SHP77 treated with DMSO at 0.1 percent for 48 hours (cell line): ENCODE measurements at regions not wholly inside any gene's neighbourhood (a gene's known extent, or its start where the extent isn't known, plus 50 kb on each side); places are given as distances from the start of the nearest gene placed in this dataset.

ENCODE experiments used
- DNase-seq: peaks from one replicate; lab custom pipeline; 2025; lab: John Stamatoyannopoulos, UW

DNA sequence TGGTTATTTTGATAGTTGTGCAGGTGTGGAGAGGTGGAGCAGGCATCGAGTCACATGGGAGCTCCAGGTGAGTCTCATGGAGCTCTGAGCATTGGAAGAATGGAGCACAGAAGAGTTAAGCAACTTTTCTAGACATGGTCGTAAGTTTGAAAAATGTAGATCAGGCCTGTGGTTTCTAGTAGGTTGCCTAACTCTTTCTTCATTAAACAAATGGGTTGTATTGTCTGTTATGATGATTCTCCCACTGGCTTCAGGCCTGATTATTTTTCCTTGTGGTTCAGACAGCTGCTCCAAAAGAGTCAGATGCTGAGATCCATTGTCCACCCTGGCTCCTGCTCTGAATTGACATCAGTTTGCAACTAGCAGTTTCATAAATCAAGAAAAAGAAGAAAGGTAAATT lies 80.3 kb upstream of the RPS23 start:
- DNase-seq = no peak

DNA sequence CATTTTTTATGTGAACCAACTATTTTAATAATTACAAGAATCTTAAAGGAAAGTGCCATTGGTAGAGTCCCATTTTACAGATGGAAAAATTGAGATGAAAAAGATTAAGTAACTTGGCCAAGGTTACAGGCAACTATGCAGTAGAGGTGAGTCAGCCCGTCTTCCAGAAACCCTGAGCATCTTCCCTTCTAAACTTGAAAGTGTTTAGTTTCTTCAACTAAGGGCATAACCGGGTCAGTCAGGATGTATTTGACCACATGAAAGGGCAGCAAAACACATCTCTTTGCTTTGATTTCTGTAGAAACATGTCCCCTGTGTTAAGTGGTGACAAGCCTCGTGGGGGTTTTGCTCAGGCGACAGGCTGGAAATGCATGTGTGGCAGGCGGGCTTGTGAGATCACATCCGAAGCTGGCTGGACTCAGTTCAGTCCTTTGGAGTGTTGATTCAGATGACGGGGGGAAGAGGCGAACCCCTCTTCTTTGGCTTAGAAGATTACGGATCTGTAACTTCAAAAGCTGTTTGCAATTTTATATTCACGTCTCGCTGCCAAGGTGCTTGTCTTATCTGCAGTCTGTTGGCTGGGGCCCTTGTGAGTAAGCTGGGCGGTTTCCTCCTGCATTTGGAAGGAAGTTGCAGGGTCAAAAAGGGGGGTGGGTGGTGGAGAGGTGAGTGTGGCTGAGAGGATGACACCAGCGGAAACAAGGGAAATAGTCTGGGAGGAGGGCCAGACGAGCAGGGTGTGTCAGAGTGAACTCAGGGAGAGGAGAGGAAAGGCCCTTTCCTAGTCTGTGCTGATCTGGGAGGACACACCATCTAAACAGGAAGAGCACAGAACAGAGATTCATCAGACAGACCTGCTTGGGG lies 78.9 kb upstream of the RPS23 start:
- no peak for DNase-seq

DNA sequence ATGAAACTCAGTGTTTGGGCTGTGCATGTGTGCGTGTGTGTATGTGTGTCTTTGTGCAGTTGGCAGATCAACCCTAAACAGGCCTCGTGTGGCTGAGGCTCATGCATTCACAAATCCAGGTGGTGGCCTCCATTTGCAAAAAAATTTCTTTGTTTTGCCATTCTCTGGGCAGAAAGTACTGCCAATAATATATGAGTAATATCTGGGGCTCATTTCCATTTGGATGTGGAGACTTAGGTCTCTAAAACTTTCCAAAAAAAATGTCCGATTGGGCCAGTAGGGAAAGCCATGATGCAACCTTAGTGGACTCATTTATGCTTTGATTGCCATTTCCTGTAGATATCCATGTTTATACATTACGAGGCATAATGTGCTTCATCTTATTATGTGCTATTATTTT lies 77.9 kb upstream of the RPS23 start:
- DNase-seq = no peak

DNA sequence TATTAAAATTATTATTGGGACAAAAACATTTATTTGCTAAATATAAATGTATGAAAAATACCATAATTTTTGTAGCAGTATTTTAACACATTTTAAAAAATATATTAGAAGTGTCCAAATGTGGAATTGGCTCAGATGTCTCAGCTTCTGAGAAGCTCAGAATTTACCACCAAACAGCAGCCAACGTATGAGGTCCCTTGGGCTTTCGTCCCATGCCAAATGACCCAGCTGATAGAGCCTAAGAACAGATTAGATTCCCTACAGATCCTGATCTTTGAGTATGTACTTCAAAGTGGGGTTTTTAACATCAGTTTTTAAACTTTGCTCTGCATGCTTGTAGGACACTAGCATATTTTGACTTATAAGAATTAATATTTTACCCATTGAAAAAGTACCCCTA lies 77.3 kb upstream of the RPS23 start:
- no peak for DNase-seq

DNA sequence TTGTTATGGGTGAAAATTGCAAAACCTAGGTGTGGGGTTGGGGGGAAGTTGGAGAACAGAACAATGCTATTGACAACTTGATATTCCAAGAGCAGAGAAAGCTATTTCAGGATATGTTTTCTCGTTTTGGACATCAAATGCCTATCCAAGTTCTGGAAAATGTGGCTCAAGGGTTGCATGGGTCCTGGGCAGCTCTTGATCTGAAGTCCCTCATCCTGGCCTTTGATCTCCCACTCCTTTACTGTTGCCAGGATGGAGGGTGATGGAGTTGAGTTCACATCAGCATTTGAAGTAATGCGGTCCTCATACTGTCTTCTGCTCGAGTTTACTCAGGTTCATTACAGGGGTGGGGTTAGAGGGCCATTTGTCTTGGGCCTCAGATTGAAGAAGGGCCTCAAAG lies 76.9 kb upstream of the RPS23 start:
- no peak for DNase-seq

DNA sequence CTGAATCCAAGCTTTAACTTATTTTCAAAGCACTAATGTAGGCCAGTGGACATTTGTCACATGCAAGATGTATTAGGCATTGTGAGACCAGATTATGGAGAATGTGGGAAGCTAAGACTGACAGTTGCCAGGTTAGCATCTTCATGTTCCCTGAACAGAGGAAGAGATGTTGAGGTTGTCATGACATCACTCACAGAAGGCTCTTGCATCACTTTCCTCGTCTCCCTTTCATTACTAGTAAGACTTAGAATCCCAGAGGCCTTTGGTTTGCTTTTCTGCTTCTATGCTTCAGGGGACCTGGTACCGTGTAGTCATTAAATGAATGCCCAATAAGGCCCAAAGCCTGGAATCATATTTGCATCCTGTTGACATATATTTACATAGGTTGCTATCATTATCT lies 76.4 kb upstream of the RPS23 start:
- no peak for DNase-seq

DNA sequence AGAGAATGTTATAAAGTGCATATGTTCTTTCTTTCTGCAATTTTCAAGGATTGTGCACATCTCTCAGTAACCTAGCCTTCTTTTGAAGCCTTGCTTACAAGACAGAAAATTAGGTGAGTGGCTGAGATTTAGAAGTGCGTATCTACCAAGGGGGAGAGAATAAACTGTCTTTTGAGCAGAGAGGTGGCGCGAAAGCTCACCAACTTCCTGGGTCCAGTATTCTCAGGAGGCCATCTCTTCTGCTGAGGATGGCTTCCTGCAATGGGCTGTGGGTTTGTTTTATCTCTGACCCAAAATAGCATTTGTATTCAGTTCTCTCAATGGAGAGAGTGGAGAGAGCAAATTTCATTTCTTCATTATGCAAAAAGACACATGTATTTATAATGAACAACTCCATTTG lies 75.4 kb upstream of the RPS23 start:
- DNase-seq = no peak

DNA sequence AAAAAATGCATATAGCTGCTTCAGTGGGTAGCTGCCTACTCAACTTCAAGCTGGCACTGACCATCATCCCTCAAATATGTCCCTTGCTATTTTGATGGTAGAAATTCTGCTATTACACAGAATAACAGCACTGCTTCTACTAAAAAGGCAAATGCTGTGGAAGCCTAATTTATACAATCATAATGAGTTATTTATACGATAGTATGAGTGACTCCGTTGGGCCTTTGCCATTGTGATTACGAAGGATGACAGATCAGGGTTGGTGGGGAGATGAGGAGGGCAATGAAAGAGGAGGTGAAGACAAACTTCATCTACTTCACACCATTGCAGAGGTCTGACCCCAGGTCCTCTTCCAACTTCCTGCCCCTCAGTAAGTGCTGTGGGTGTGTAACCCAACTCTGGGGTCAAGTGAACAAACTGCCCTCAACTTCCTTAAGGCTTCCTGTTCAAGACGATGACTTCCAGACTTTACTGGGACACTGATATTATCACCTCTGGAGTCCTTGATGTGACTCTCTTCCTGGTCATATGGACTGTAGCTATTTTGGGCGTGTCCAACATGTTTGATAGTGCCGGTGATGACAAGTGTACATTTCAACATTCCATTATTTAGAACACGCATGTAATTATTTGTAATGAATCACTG lies 74.1 kb upstream of the RPS23 start:
- no peak for DNase-seq

DNA sequence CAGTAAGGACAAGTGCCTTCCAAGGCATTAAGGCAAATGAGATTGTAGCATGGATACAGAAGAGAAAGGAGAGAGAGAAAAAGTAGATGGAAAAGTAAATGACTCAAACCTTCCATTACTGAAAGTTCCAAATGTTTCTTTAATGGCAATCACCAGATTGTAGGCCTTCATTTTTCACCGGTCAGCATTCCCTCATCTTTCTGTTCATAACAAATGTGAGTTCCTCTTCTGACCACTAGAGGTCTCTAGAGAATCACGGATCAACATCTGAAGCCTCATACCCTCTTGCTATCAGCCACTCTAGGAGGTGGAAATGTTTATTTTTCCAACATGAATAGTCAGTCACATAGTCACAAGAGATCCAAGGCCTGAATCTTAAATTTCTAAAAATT lies 73.6 kb upstream of the RPS23 start:
- peak; percentile 53 for DNase-seq

DNA sequence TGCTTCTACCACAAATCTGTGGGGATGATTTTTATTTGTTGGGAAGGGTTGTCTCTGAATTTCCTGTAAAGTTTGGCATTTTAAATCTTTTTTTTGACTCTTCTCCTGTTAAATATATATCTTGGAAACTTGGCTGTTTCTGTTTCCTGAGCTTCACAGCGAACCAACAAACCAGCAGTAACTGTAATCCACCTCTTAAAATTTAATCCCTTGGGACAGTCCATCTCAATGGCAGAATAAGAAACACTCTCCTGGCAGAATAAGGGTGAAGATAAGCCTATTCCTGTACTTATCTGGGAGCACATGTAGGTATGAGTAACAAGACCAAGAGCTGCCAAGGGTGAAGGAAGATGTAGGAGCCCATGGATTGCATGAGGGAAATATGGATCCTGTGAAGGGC lies 73.1 kb upstream of the RPS23 start:
- no peak for DNase-seq

DNA sequence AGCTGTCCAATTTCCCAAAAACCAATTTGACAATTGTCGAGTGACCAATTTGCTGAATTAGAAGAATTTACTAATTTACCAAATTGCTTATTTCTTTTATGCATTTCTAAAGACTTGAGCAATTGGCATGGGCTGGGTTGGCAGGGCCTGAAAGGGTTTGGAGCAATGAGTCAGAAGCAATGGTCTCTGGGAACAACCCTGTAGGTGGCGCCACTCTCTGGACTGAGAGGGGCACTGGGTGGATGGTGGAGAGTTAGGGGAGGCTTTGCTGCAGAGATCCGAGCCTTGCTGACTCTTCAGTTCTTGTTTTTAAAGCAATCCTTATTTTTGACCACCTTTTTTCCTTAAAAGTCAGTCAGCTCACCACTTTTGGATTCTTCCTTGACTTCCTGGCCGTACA lies 71.5 kb upstream of the RPS23 start:
- DNase-seq = no peak

DNA sequence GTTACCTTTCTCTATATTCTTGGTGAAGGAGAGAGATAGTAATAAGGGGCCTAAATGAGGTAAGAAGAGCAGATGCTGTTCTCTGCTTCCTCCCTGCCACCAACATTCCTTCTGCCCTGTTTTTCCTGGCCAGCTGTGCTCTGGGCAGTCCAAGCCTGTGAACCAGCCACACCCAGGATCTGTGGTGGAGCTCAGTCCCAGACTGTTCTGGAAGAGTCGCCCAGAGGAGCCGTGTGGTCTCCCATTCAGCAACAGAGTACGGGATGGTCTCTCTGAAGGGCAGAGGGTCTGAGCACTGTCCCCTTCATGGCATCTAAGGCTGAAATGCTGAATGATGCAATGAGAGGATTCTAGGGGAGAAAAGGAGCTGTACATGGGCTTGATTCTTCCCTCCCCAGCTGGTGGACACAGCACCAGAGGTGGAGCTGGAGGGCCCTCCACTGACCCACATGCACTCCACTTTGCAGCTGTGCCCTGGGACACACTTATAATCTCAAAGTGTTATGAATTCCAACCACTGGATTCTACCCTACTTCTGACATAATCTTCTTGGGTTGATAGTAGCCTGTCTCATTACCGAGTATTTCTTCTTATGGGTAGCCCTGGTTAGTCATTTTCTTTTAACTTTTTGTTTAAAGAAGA lies 70.8 kb upstream of the RPS23 start:
- DNase-seq = no peak

DNA sequence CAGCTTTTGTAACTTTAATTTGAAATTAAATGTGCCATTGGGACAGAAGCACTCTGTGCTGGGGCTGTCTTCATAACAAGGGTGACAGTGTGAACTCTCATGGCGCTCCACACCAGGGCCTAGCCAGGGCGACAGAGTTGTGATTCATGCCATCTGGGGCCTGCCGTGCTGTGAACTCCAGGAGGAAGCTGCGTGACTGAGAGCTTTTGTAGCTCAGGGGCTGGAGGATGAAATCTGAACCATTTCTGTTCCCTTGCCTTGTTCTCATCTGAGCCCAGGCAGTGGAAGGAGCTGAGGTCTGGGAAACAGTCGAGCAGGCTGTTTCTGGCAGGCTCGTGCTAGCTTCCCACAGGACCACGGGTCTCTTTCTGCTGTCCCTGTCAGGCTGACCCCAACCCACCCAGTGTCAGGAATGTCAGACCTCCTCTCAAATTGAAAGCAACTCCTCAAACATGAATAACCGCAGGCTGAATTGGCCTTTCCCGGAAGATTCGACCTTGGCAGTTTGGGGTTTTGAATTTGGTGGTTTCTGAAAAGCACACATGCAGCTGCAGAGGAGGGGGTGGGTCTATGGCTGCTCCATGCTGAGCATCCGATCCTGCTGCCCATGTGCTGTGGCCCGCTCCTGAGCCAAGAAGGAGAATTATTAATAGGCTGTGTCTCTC lies 69.2 kb upstream of the RPS23 start:
- no peak for DNase-seq

DNA sequence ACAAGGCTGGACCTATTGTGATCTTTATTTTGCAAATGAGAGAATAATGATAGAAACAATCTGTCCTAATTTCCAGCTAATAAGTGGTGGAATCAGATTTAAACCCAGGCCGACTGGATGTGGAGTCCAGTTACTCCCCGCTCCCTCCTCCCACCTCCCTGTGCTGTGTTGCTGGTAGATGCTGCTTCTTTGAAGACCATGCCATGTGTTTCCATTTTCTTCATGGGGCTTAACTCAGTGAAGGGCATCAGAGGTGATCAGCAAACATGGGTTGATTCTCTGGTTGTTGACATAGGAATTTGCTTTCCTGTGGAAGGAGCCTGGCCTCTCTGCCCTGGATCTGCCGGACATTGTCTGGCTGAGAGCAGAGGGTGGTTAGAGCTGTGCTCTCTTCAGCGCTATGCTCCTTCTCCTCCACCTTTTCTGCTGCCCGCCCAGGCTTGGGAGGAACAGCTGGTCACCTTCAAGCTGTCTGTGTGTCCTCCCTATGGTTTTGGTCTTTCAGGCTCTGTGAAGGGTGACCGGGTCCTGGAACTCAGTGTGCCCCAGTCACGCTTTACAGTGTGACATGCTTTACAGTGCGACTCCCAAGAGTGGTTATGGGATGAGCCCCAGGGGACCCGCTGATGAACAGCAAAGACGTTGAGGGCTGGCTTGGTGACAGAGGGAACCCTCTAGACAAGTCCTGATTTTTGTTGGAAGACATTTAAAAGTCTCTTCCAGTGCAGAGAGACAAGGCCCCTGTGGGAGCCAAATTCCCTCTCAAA lies 68.4 kb upstream of the RPS23 start:
- DNase-seq = no peak

DNA sequence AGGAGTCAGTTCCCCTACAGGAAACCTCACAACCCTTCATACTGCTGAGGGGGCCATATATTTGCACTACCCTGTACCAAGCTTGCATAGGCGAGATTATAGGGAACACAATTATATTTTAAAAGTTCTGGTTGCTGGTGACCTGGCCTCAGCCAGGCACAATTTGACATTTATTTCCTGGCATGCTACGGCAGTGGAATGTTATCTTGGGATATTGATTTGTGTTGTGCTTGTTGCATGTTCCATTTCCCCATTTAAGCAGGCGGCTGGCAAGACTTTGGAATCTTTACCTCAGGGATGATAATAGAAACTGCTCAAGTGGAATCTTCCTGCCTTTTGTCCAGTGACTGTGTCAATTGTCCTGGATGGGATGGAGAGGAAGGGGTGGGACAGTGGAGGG lies 67.0 kb upstream of the RPS23 start:
- DNase-seq = no peak

DNA sequence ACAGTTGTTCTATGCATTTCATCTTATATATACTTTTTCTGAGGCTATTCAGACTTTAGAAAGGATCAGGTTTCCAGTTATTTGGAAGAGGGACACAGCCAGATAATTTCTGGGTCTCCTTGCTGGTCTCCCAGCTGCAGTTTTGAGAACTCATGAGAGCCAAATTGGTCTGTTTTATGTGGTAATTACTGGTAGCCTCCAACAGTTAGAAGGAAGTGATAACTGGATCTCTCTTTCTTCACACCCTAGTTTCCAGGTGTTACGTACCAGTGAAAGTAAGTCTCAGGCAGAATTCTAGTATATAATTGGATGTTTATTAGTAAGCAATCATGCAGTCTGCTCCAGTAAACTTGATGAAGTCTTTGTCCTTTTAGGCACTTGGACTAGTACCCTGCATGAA lies 63.2 kb upstream of the RPS23 start:
- DNase-seq = no peak

DNA sequence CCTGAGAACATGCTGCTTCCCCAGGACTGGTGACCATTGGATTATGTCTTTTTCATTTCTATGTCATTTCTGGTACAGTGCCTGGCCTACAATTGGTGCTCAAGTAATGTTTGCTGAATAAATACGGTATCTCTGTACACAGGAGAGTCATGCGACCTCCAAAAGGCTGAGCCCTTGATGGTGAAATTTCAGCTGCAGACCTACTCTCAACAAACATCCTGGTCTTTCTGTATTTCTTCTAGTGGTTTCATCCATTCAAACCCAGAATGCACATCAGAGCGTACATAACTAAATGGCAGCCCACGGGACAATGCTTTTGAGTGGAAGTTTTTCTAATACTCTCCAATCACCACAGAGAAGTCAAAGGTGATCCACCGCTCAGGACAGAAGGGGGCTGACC lies 62.6 kb upstream of the RPS23 start:
- no peak for DNase-seq

DNA sequence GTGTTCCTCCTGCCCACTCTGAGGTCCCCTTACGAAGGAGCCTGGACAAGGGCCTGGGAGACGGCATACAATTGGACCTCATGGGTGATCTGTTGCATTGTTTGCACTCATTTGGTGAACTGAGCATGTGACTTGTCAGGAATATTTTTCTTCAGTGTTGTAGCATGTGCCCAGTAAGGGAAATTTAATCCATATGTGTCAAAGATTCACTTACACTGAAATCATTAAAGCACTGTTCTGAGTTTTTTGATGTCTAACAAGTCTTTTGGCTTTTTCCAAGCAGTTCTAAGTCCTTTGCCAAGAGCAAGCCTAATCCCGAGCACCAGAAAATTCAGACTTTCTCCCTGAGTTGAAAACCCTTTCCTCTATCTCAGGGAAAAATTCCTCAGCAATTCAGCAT lies 61.6 kb upstream of the RPS23 start:
- no peak for DNase-seq

DNA sequence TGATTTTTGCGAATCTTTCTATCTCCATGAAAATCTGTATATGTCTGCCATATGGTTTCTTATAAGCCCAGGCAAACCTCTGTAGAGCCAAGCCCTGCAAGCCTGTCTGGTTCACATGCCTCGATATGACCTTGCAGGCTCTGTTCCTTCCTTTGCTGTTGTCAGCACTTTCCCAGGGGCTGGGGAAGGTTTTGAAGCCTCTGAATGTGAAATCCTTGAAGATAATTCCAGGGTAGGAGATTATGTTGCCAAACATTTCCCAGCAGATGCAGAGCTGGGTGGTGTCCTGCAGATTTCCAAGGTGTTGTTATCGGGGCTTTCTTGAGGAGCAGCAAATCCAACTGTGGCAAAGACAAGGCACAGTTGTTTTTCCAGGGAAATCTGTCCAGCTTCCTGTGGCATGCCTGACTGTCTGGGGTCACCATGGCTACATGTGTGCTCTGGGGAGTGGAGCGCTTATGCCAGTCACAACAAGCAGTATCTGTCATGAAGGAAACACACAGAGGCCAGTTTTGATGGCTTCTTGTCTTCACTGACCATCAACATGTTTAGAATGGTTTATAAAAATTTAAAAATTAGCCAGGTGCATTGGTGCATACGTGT lies 60.7 kb upstream of the RPS23 start:
- no peak for DNase-seq

DNA sequence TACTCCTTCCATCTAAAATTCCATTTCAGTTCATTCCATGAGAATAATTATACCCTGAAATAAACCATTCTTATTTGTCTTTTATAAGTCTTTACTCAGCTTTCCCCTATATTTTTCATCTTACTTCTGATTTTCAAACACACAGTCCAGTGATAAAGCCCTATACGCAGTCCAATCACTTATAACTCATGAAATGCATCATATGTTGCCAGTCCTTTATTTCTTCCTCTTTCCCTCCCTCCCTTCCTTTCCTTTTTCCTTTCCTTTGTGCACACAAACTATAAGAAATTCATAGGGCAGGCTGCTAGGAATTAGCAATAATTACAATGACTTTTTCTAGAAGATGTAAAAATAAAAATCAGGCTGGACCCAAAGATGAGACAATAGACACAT lies 58.8 kb upstream of the RPS23 start:
- DNase-seq = no peak

DNA sequence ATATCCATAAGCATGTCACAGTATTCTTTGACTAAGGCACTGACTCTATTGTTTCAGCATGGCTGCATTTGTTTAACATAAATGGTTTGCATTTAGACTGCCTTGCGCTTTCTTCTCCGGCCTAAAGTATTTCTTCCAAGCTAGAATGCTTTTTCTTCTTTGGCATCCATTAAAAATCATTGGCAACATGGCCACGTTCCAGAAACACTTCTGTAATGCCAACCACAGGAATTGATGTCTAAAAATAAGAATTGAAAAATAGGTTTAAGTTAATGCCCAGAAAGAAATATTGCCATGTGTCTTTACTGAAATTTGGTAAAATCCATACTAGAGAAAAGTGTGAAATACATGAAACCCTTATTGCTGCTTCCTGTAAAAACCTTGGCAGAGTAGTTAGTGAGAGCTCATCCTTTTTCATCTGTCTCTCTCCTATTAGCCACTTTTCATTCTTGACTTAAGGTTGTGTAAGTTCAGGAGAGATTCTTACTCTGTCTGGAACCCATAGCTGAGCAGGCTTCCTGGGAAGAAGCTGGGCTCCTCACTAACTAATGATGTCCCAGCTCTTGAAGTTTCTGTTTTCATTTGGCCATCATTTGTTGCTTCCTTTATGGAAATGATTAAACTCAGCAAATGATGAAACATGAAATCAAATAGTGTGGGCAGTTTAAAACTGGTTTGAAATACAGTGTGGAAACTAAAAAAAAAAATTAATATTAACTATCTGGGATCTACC lies 58.2 kb upstream of the RPS23 start:
- DNase-seq = no peak
